HCT116 (cell line): ENCODE measurements at regions not wholly inside any gene's neighbourhood (a gene's known extent, or its start where the extent isn't known, plus 50 kb on each side); places are given as distances from the start of the nearest gene placed in this dataset.

ENCODE experiments used
- ATAC-seq: fragments of 200-7000 bp; cut with Tn5 transposase; 2 replicates; pipeline ENCODE4 v1.9.1; 2020; ENCODE audit warnings: mild to moderate bottlenecking, moderate library complexity
- BruUV-seq: library from RNA; stranded (reverse); fragments of 400-500 nt; replicated peaks from 2 replicates; lab custom pipeline; 2021; lab: Mats Ljungman, UMichigan
- CTCF ChIA-PET: fragments of 300-600 bp; sonication (Branson Sonifier 250); formaldehyde crosslinking; loops from one replicate; lab custom pipeline; 2021; ENCODE audit warnings: antibody characterized with exemption; lab: Charles Lee
- POLR2A ChIA-PET: fragments of 300-600, 350-600 bp; sonication (Branson Sonifier 250); formaldehyde crosslinking; loops from one replicate; lab custom pipeline; 2021; ENCODE audit warnings: antibody characterized with exemption; lab: Charles Lee
- RAD21 ChIA-PET, 2 experiments: fragments of 300-600 bp; sonication (Branson Sonifier 250); formaldehyde crosslinking; loops; one replicate each; lab custom pipeline; 2023; ENCODE audit warnings: low total read pairs in 2 of 2; ENCODE audit not compliant: uncharacterized antibody in 2 of 2, unreplicated experiment in 2 of 2, low non-redundant PET in 1 of 2; lab: Charles Lee
- DNase-seq: peaks from one replicate; pipeline ENCODE4 v3.0.0-alpha.2; 2010; ENCODE audit warnings: low read depth, low spot score
- H2AFZ ChIP-seq: fragments of 200-600 bp; shearing (Covaris generic), sonication (generic); 2 replicates; pipeline ENCODE4 v1.6.1; 2017; ENCODE audit warnings: low read depth, mixed run types, mixed read lengths, antibody characterized with exemption, low read length; ENCODE audit not compliant: poor library complexity, severe bottlenecking
- H3K27ac ChIP-seq: 2 replicates; pipeline ENCODE4 v1.5.1; 2012; ENCODE audit warnings: low read depth, low read length
- H3K27me3 ChIP-seq: fragments of 200-600 bp; sonication (generic); 2 replicates; pipeline ENCODE4 v1.6.1; 2016; ENCODE audit warnings: mixed run types, low read length, mixed read lengths; ENCODE audit not compliant: insufficient read depth
- H3K36me3 ChIP-seq, 2 experiments: fragments of 200-500 bp in 1 of 2; fragments of 200-600 bp in 1 of 2; sonication (Bioruptor generic) in 1 of 2; sonication (generic) in 1 of 2; 2 replicates each; pipeline versions ENCODE4 v1.5.1 to v1.6.1; 2014 to 2016; ENCODE audit warnings: low read length in 2 of 2, inconsistent platforms in 1 of 2, mixed read lengths in 1 of 2, mixed run types in 1 of 2; ENCODE audit not compliant: insufficient read depth in 2 of 2, control insufficient read depth in 1 of 2
- H3K4me1 ChIP-seq, 2 experiments: fragments of 200-600 bp in 1 of 2; sonication (generic) in 1 of 2; 2 replicates each; pipeline versions ENCODE4 v1.5.1 to v1.6.1; 2012 to 2017; ENCODE audit warnings: low read length in 2 of 2, inconsistent platforms in 1 of 2, mild to moderate bottlenecking in 1 of 2, mixed read lengths in 1 of 2, mixed run types in 1 of 2, moderate library complexity in 1 of 2; ENCODE audit not compliant: insufficient read depth in 2 of 2, control insufficient read depth in 1 of 2
- H3K4me2 ChIP-seq: fragments of 200-600 bp; sonication (generic); 2 replicates; pipeline ENCODE4 v1.6.1; 2017; ENCODE audit warnings: mixed run types, low read length, mixed read lengths
- H3K4me3 ChIP-seq, 2 experiments: fragments of 200-600 bp in 1 of 2; sonication (generic) in 1 of 2; replicated peaks in 1 of 2; 2 replicates each; pipeline ENCODE4 v1.5.1; 2011 to 2016; ENCODE audit warnings: low read length in 2 of 2, control low read depth in 1 of 2, low read depth in 1 of 2, mild to moderate bottlenecking in 1 of 2, mixed read lengths in 1 of 2, mixed run types in 1 of 2
- H3K79me2 ChIP-seq: fragments of 200-600 bp; sonication (generic); 2 replicates; pipeline ENCODE4 v1.6.1; 2017; ENCODE audit warnings: mild to moderate bottlenecking, mixed run types, low read length, moderate library complexity, mixed read lengths; ENCODE audit not compliant: insufficient read depth
- H3K9ac ChIP-seq: fragments of 200-600 bp; sonication (generic); 2 replicates; pipeline ENCODE4 v1.6.1; 2016; ENCODE audit warnings: low read length, mixed read lengths
- H3K9me2 ChIP-seq: fragments of 200-600 bp; sonication (generic), shearing (Covaris generic); 2 replicates; pipeline ENCODE4 v1.6.1; 2017; ENCODE audit warnings: mixed run types, mild to moderate bottlenecking, moderate library complexity; ENCODE audit not compliant: insufficient read depth
- H3K9me3 ChIP-seq, 2 experiments: fragments of 200-500 bp in 1 of 2; fragments of 200-600 bp in 1 of 2; sonication (Bioruptor generic) in 1 of 2; sonication (generic) in 1 of 2; 2 replicates each; pipeline ENCODE4 v1.6.1; 2014 to 2017; ENCODE audit warnings: low read length in 2 of 2, mixed read lengths in 2 of 2, inconsistent platforms in 1 of 2, low read depth in 1 of 2, mild to moderate bottlenecking in 1 of 2, mixed run types in 1 of 2, moderate library complexity in 1 of 2; ENCODE audit not compliant: control insufficient read depth in 1 of 2, insufficient read depth in 1 of 2
- H4K20me1 ChIP-seq: fragments of 200-600 bp; sonication (generic), shearing (Covaris generic); 2 replicates; pipeline ENCODE4 v1.6.1; 2017; ENCODE audit warnings: mixed run types, mild to moderate bottlenecking, moderate library complexity; ENCODE audit not compliant: insufficient read depth
- CBX3 ChIP-seq: IDR thresholded peaks from 2 replicates; pipeline ENCODE4 v1.6.1; 2012; ENCODE audit warnings: low read depth
- CEBPB ChIP-seq: IDR thresholded peaks from 2 replicates; pipeline ENCODE4 v1.6.1; 2012; ENCODE audit warnings: low read depth
- CTCF ChIP-seq, 3 experiments: fragments of 200-600 bp in 1 of 3; sonication (generic) in 1 of 3; IDR thresholded peaks in 2 of 3; conservative IDR thresholded peaks in 1 of 3; 2 replicates each; pipeline ENCODE4 v1.5.1; 2012 to 2017; ENCODE audit warnings: low read depth in 2 of 3, low read length in 2 of 3, antibody characterized with exemption in 1 of 3, borderline replicate concordance in 1 of 3, control low read depth in 1 of 3, mild to moderate bottlenecking in 1 of 3, mixed read lengths in 1 of 3, mixed run types in 1 of 3, moderate library complexity in 1 of 3; ENCODE audit not compliant: insufficient read depth in 1 of 3
- EZH2phosphoT487 ChIP-seq: fragments of 200-600 bp; IDR thresholded peaks from 2 replicates; pipeline ENCODE4 v1.6.1; 2018; ENCODE audit warnings: antibody characterized with exemption, borderline replicate concordance
- FOSL1 ChIP-seq: IDR thresholded peaks from 2 replicates; pipeline ENCODE4 v1.6.1; 2012; ENCODE audit warnings: low read depth
- REST ChIP-seq: IDR thresholded peaks from 2 replicates; pipeline ENCODE4 v1.6.1; 2012; ENCODE audit warnings: low read depth
- SIN3A ChIP-seq: IDR thresholded peaks from 2 replicates; pipeline ENCODE4 v1.6.1; 2012; ENCODE audit warnings: low read depth
- SP1 ChIP-seq: IDR thresholded peaks from 2 replicates; pipeline ENCODE4 v1.6.1; 2012; ENCODE audit warnings: low read depth
- YY1 ChIP-seq: IDR thresholded peaks from 2 replicates; pipeline ENCODE4 v1.6.1; 2011; ENCODE audit warnings: low read length, low read depth, moderate library complexity, mild to moderate bottlenecking; ENCODE audit not compliant: insufficient replicate concordance; ENCODE audit errors: extremely low read depth
- ZNF274 ChIP-seq: fragments of 200-500 bp; sonication (Bioruptor generic); IDR thresholded peaks from 2 replicates; pipeline ENCODE4 v1.6.1; 2014; ENCODE audit warnings: mild to moderate bottlenecking, low read depth, low read length, inconsistent platforms
- intact Hi-C: fragments of 100-400 bp; cut with micrococcal nuclease; formaldehyde crosslinking; loops from 2 replicates; pipeline ENCODE4 v1.10.0; 2022
- TF ChIP-seq, protein P1 (sequence below): IDR thresholded peaks from 2 replicates; pipeline ENCODE4 v1.6.1; 2011; ENCODE audit warnings: mild to moderate bottlenecking, low read length, moderate library complexity; ENCODE audit not compliant: insufficient replicate concordance; ENCODE audit errors: extremely low read depth

GRCh38 chr16:55272744-55273143 is 51.3 kb upstream of the IRX6 start:
- Histone ChIP-seq H3K9me3 (no peaks in the 10 kb centered on the region), H3K27ac (no peak overlapping the region), H3K9me2 (no peaks in the 10 kb centered on the region), H3K27me3 (no peaks in the 10 kb centered on the region; the same call in 1 of the 2 replicates), H3K79me2 (no peaks in the 10 kb centered on the region), H3K36me3 (no peaks in the 10 kb centered on the region), H4K20me1 (no peaks in the 10 kb centered on the region), H3K9ac (no peak overlapping the region), H3K4me3 (no peak overlapping the region), H3K4me1 (no peaks in the 10 kb centered on the region), H3K4me2 (no peak overlapping the region), H2AFZ (no peak overlapping the region)
- ChIA-PET RAD21 (no interaction called here), POLR2A (no interaction called here), CTCF (no interaction called here)
- intact Hi-C loops, result no loop called here
- no TSS peak for BruUV-seq
- DNase-seq (no peak), ATAC-seq (no peak)
- TF ChIP-seq REST (no peak), SP1 (no peak), EZH2phosphoT487 (no peak), SIN3A (no peak), YY1 (no peak), CEBPB (no peak), FOSL1 (no peak), ZNF274 (no peak), CBX3 (no peak), CTCF (IDR thresholded peaks at IDR 0.05 in 2 of 3, conservative IDR thresholded peaks at IDR 0.05 in 1 of 3; ENCODE audit: borderline replicate concordance in 1 of 3, insufficient read depth in 1 of 3, low read depth in 2 of 3, low read length in 2 of 3) (no peak)
- TF ChIP-seq, protein P1, sequence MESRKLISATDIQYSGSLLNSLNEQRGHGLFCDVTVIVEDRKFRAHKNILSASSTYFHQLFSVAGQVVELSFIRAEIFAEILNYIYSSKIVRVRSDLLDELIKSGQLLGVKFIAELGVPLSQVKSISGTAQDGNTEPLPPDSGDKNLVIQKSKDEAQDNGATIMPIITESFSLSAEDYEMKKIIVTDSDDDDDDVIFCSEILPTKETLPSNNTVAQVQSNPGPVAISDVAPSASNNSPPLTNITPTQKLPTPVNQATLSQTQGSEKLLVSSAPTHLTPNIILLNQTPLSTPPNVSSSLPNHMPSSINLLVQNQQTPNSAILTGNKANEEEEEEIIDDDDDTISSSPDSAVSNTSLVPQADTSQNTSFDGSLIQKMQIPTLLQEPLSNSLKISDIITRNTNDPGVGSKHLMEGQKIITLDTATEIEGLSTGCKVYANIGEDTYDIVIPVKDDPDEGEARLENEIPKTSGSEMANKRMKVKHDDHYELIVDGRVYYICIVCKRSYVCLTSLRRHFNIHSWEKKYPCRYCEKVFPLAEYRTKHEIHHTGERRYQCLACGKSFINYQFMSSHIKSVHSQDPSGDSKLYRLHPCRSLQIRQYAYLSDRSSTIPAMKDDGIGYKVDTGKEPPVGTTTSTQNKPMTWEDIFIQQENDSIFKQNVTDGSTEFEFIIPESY, result no peak
